Skeletal muscle tissue (tissue), 3 donors: ENCODE measurements at regions not wholly inside any gene's neighbourhood (a gene's known extent, or its start where the extent isn't known, plus 50 kb on each side); places are given as distances from the start of the nearest gene placed in this dataset.

Experiments
- H3K27ac ChIP-seq: one replicate; pipeline ENCODE4 v1.7.0; 2013; ENCODE audit warnings: mild to moderate bottlenecking, low read depth, low read length, inconsistent platforms
- H3K27me3 ChIP-seq, 3 donors: one replicate each; pipeline ENCODE4 v1.7.0; 2013; ENCODE audit warnings: low read length in 3 of 3; ENCODE audit not compliant: control insufficient read depth in 3 of 3, insufficient read depth in 3 of 3
- H3K36me3 ChIP-seq, 3 donors: one replicate each; pipeline ENCODE4 v1.7.0; 2013; ENCODE audit warnings: low read length in 3 of 3; ENCODE audit not compliant: control insufficient read depth in 3 of 3, insufficient read depth in 3 of 3
- H3K4me1 ChIP-seq, 3 donors: one replicate each; pipeline ENCODE4 v1.7.0; 2013; ENCODE audit warnings: low read length in 3 of 3, mild to moderate bottlenecking in 3 of 3; ENCODE audit not compliant: control insufficient read depth in 3 of 3, insufficient read depth in 3 of 3
- H3K4me3 ChIP-seq, 3 donors: one replicate each; pipeline ENCODE4 v1.7.0; 2013; ENCODE audit warnings: low read length in 3 of 3
- H3K9ac ChIP-seq, 3 donors: one replicate each; pipeline ENCODE4 v1.7.0; 2013; ENCODE audit warnings: low read length in 3 of 3, mild to moderate bottlenecking in 3 of 3, moderate library complexity in 2 of 3, low read depth in 1 of 3
- H3K9me3 ChIP-seq, 3 donors: one replicate each; pipeline ENCODE4 v1.7.0; 2013; ENCODE audit warnings: low read length in 3 of 3; ENCODE audit not compliant: control insufficient read depth in 3 of 3
- donor health status: Osteomylitis.

GRCh38 chr7:119918185-119918584 lies 354.8 kb upstream of the KCND2 start:
- no peaks in the 10 kb centered on the region for H3K9me3 ChIP-seq
- no peaks in the 10 kb centered on the region for H3K4me1 ChIP-seq

GRCh38 chr7:119919986-119920385 lies 353.0 kb upstream of the KCND2 start:
- H3K27me3 ChIP-seq = no peaks in the 10 kb centered on the region
- H3K4me1 ChIP-seq = no peaks in the 10 kb centered on the region
- no peak overlapping the region for H3K27ac ChIP-seq
- no peak overlapping the region for H3K4me3 ChIP-seq
- H3K36me3 ChIP-seq = no peaks in the 10 kb centered on the region
- no peak overlapping the region for H3K9ac ChIP-seq
- H3K9me3 ChIP-seq = no peaks in the 10 kb centered on the region

More at GRCh38 chr7:119918185-119918584, 354.8 kb upstream of the KCND2 start:
- Histone ChIP-seq H3K27ac (no peak overlapping the region), H3K36me3 (no peaks in the 10 kb centered on the region), H3K27me3 (no peaks in the 10 kb centered on the region), H3K4me3 (no peak overlapping the region), H3K9ac (no peak overlapping the region)

GRCh38 chr7:119925581-119926289 lies 347.2 kb upstream of the KCND2 start:
- Histone ChIP-seq H3K9me3 (no peaks in the 10 kb centered on the region), H3K4me1 (no peaks in the 10 kb centered on the region), H3K36me3 (no peaks in the 10 kb centered on the region), H3K9ac (no peak overlapping the region), H3K4me3 (no peak overlapping the region), H3K27ac (no peak overlapping the region), H3K27me3 (no peaks in the 10 kb centered on the region)

- Histone ChIP-seq H3K27me3 (no peaks in the 10 kb centered on the region), H3K4me3 (no peak overlapping the region), H3K9ac (no peak overlapping the region), H3K27ac (no peak overlapping the region), H3K4me1 (no peaks in the 10 kb centered on the region), H3K9me3 (no peaks in the 10 kb centered on the region), H3K36me3 (no peaks in the 10 kb centered on the region)
Observed at GRCh38 chr7:119929891-119930290, 343.1 kb upstream of the KCND2 start.

- Histone ChIP-seq H3K27me3 (no peaks in the 10 kb centered on the region), H3K4me1 (no peaks in the 10 kb centered on the region), H3K27ac (no peak overlapping the region), H3K9me3 (no peaks in the 10 kb centered on the region), H3K4me3 (no peak overlapping the region), H3K9ac (no peak overlapping the region), H3K36me3 (no peaks in the 10 kb centered on the region)
Observed at GRCh38 chr7:119931230-119931824, 341.6 kb upstream of the KCND2 start.

- H3K4me3 ChIP-seq = no peak overlapping the region
- no peaks in the 10 kb centered on the region for H3K36me3 ChIP-seq
- H3K9me3 ChIP-seq = no peaks in the 10 kb centered on the region
- no peaks in the 10 kb centered on the region for H3K4me1 ChIP-seq
- H3K27me3 ChIP-seq = no peaks in the 10 kb centered on the region
- H3K9ac ChIP-seq = no peak overlapping the region
- no peak overlapping the region for H3K27ac ChIP-seq
Observed at GRCh38 chr7:119935418-119936025, 337.5 kb upstream of the KCND2 start.

GRCh38 chr7:119936836-119937235 lies 336.1 kb upstream of the KCND2 start:
- H3K36me3 ChIP-seq = no peaks in the 10 kb centered on the region
- no peaks in the 10 kb centered on the region for H3K9me3 ChIP-seq
- no peaks in the 10 kb centered on the region for H3K27me3 ChIP-seq
- no peak overlapping the region for H3K4me3 ChIP-seq
- H3K9ac ChIP-seq = no peak overlapping the region
- no peaks in the 10 kb centered on the region for H3K4me1 ChIP-seq
- no peak overlapping the region for H3K27ac ChIP-seq

GRCh38 chr7:119937745-119938144 lies 335.2 kb upstream of the KCND2 start:
- H3K36me3 ChIP-seq = no peaks in the 10 kb centered on the region

GRCh38 chr7:119943942-119944600 lies 328.9 kb upstream of the KCND2 start:
- Histone ChIP-seq H3K9me3 (no peaks in the 10 kb centered on the region), H3K9ac (no peak overlapping the region), H3K4me1 (no peaks in the 10 kb centered on the region), H3K27me3 (no peaks in the 10 kb centered on the region), H3K4me3 (no peak overlapping the region), H3K36me3 (no peaks in the 10 kb centered on the region), H3K27ac (no peak overlapping the region)

More at GRCh38 chr7:119937745-119938144, 335.2 kb upstream of the KCND2 start:
- no peak overlapping the region for H3K27ac ChIP-seq
- H3K9ac ChIP-seq = no peak overlapping the region
- H3K9me3 ChIP-seq = no peaks in the 10 kb centered on the region
- no peak overlapping the region for H3K4me3 ChIP-seq
- H3K27me3 ChIP-seq = no peaks in the 10 kb centered on the region
- no peaks in the 10 kb centered on the region for H3K4me1 ChIP-seq

GRCh38 chr7:119944601-119944972 lies 328.4 kb upstream of the KCND2 start:
- Histone ChIP-seq H3K9ac (no peak overlapping the region), H3K4me3 (no peak overlapping the region), H3K27ac (no peak overlapping the region), H3K4me1 (no peaks in the 10 kb centered on the region), H3K27me3 (no peaks in the 10 kb centered on the region), H3K9me3 (no peaks in the 10 kb centered on the region), H3K36me3 (no peaks in the 10 kb centered on the region)
